ENCODE measurements at regions not wholly inside any gene's neighbourhood (a gene's known extent, or its start where the extent isn't known, plus 50 kb on each side); places are given as distances from the start of the nearest gene placed in this dataset.

DNA sequence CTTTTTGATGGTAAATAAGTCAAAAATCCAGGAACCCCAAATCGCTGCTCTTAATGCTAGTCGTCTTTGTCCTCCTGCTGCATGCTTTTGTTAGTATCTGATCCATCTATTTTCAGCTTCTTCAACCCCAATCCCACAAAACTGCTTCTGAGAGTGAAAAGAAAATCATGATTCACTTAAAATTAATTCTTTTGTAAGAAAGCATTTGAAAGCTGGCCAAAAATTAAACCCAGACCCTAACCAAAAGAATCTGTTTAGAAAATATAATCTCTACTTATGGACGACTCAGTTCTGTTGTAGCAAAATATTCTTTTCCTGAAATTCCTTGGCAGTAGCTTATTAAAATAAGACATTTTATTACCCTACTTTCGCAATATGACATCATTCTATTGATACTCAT is 443.6 kb upstream of the SYT1 start:
- intact Hi-C loops (cut with DNase I; ENCODE audit: low total_unique reads), result no loop called here
- Histone ChIP-seq H3K27ac (no peak overlapping the region), H3K9me3 (no peaks in the 10 kb centered on the region), H3K27me3 (no peaks in the 10 kb centered on the region), H3K4me1 (no peaks in the 10 kb centered on the region), H3K36me3 (ENCODE audit: low read depth, missing control alignments) (no peaks in the 10 kb centered on the region), H3K4me3 (no peak overlapping the region)
- TF ChIP-seq, protein P1, sequence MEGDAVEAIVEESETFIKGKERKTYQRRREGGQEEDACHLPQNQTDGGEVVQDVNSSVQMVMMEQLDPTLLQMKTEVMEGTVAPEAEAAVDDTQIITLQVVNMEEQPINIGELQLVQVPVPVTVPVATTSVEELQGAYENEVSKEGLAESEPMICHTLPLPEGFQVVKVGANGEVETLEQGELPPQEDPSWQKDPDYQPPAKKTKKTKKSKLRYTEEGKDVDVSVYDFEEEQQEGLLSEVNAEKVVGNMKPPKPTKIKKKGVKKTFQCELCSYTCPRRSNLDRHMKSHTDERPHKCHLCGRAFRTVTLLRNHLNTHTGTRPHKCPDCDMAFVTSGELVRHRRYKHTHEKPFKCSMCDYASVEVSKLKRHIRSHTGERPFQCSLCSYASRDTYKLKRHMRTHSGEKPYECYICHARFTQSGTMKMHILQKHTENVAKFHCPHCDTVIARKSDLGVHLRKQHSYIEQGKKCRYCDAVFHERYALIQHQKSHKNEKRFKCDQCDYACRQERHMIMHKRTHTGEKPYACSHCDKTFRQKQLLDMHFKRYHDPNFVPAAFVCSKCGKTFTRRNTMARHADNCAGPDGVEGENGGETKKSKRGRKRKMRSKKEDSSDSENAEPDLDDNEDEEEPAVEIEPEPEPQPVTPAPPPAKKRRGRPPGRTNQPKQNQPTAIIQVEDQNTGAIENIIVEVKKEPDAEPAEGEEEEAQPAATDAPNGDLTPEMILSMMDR (IDR thresholded peaks at IDR 0.05), result no peak
- 82 to 88% methylated on average over 4 of the region's 4 CpGs for WGBS, 2 donors
- no peak for DNase-seq

DNA sequence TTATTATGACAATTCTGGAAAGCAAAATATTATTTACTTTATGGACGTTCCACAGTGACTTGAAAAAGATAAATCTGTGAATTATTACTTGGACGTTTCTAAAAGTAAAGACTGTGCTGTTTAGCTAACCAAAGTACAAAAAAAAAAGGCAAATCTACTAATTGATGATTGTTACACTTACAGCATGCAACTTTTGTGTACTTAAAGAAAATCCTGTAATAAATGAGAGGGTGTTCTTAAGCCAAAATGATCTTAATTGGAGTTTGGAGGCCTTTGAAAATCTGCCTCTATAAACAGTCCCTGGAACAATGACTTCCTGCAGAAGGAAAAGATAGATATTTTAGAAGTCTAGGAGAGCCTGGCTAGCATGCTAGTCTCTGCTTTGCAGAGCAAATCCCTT is 434.0 kb upstream of the SYT1 start:
- Histone ChIP-seq H3K27me3 (no peaks in the 10 kb centered on the region), H3K4me3 (no peak overlapping the region), H3K36me3 (ENCODE audit: low read depth, missing control alignments) (no peaks in the 10 kb centered on the region), H3K4me1 (no peaks in the 10 kb centered on the region), H3K9me3 (no peaks in the 10 kb centered on the region), H3K27ac (no peak overlapping the region)
- DNase-seq, result no peak
- intact Hi-C loops (cut with DNase I; ENCODE audit: low total_unique reads), result no loop called here
- WGBS, 2 donors, result 30 to 37% methylated on average over 2 of the region's 2 CpGs
- TF ChIP-seq, protein P1 (IDR thresholded peaks at IDR 0.05), result no peak
- no peak for TF ChIP-seq POLR2A (IDR thresholded peaks at IDR 0.05)

DNA sequence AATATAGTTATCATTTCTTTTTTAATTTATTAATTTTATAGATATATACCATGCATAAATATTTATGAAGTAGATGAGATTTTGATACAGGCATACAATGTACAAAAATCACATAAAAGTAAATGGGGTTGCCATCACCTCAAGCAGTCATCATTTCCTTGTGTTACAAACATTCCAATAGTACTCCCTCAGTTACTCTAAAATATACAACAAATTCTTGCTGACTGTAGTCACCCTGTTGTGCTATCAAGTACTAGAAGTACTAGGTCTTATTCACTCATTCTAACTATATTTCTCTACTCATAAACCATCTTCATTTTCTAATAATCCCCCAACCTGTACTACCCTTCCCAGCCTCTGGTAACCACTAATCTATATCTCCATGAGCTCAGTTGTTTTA is 432.6 kb upstream of the SYT1 start:
- Histone ChIP-seq H3K9me3 (no peaks in the 10 kb centered on the region), H3K36me3 (ENCODE audit: low read depth, missing control alignments) (no peaks in the 10 kb centered on the region), H3K27me3 (no peaks in the 10 kb centered on the region), H3K4me3 (no peak overlapping the region), H3K4me1 (no peaks in the 10 kb centered on the region), H3K27ac (no peak overlapping the region)
- intact Hi-C loops (cut with DNase I; ENCODE audit: low total_unique reads), result no loop called here
- no peak for TF ChIP-seq POLR2A (IDR thresholded peaks at IDR 0.05)
- TF ChIP-seq, protein P1 (IDR thresholded peaks at IDR 0.05), result no peak
- DNase-seq, result no peak

DNA sequence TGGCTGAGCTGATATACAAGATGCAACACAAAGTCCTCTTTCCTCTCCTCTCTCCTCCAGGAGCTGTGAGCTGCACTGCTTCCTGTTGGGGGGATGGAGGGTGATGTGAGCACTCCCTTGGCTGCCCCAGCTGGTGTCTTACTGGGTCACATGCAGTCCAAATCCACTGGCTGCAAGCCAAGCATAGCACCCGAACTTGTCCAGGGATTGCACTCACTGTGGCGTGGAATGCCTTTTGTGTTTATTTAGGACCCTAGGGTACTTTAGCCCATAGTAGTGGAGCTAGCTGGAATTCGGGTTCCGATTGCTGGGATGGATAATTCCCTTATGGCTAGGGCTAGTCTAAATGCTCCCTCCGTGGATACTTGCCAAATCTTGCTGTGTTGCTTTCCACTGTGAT is 424.9 kb upstream of the SYT1 start:
- intact Hi-C loops (cut with DNase I; ENCODE audit: low total_unique reads), result no loop called here
- no peak for DNase-seq
- WGBS, 2 donors, result 75 to 86% methylated on average over 4 to 5 of the region's 5 CpGs

More for the DNA sequence above, 424.9 kb upstream of the SYT1 start:
- H3K27ac ChIP-seq, result no peak overlapping the region
- no peaks in the 10 kb centered on the region for H3K36me3 ChIP-seq (ENCODE audit: low read depth, missing control alignments)
- H3K4me3 ChIP-seq, result no peak overlapping the region
- H3K27me3 ChIP-seq, result no peaks in the 10 kb centered on the region
- TF ChIP-seq, protein P1 (IDR thresholded peaks at IDR 0.05), result no peak
- no peak for TF ChIP-seq POLR2A (IDR thresholded peaks at IDR 0.05)
- no peaks in the 10 kb centered on the region for H3K9me3 ChIP-seq
- H3K4me1 ChIP-seq, result no peaks in the 10 kb centered on the region
